ENCODE measurements at regions not wholly inside any gene's neighbourhood (a gene's known extent, or its start where the extent isn't known, plus 50 kb on each side); places are given as distances from the start of the nearest gene placed in this dataset.

DNA sequence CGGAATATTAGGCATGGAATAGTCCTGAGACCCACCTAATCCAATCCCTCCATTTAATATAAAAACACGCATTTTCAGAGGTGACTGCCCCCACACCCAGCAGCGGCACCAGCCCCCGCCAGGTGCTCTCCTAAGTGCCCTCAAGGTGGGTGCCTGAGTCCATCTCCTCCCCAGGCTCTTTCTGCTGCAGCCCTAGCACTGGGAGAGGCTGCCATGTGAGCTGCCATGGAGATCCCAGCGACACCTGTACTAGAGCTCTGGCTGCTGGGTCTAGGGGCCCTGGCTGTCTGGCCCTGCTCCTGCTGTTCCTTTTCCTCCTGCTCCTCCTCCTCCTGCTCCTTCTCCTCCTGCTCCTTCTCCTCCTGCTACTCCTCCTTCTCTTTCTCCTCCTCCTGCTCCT lies 191.1 kb upstream of the BMPER start:
- TF ChIP-seq CTCF (IDR thresholded peaks at IDR 0.05) (no peak), POLR2A (IDR thresholded peaks at IDR 0.05) (no peak)
